ENCODE measurements at regions not wholly inside any gene's neighbourhood (a gene's known extent, or its start where the extent isn't known, plus 50 kb on each side); places are given as distances from the start of the nearest gene placed in this dataset.

DNA sequence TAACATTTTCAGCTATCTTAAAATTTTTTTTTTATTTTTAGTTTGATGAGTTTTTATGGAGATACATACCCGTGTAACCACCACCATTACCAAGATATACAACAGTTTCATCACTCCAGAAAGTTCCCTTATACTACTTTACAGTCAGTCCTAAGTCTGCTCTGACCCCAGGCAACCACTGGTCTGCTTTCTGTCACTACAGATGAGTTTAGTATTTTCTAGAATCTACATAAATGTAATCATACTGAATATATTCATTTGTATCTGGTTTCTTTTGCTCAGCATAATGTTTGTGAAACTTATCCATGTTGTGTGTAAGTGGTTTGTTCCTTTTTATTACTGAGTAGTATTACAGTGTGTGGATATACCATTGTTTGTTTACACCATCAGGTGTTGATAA lies 127.8 kb downstream of the GAS1 start:
- TF ChIP-seq, protein P1, sequence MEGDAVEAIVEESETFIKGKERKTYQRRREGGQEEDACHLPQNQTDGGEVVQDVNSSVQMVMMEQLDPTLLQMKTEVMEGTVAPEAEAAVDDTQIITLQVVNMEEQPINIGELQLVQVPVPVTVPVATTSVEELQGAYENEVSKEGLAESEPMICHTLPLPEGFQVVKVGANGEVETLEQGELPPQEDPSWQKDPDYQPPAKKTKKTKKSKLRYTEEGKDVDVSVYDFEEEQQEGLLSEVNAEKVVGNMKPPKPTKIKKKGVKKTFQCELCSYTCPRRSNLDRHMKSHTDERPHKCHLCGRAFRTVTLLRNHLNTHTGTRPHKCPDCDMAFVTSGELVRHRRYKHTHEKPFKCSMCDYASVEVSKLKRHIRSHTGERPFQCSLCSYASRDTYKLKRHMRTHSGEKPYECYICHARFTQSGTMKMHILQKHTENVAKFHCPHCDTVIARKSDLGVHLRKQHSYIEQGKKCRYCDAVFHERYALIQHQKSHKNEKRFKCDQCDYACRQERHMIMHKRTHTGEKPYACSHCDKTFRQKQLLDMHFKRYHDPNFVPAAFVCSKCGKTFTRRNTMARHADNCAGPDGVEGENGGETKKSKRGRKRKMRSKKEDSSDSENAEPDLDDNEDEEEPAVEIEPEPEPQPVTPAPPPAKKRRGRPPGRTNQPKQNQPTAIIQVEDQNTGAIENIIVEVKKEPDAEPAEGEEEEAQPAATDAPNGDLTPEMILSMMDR (IDR thresholded peaks at IDR 0.05) = no peak

DNA sequence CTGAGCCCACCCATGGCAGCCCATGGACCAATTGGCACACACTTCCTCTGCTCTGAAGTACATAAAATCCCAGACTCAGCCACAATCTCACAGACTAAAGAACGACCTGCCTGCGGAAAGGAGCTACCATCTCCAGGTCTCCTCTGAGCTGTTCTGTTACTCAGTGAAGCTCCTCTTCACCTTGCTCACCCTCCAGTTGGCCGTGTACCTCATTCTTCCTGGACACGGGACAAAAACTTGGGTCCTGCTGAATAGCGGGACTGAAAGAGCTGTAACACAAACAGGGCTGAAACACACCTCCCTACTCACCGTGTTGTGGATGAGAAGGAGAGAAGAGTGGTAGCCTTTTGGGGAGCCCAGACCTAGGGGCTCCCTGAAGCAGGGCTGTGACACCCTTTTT lies 128.7 kb downstream of the GAS1 start:
- TF ChIP-seq, protein P1 (IDR thresholded peaks at IDR 0.05) = no peak

DNA sequence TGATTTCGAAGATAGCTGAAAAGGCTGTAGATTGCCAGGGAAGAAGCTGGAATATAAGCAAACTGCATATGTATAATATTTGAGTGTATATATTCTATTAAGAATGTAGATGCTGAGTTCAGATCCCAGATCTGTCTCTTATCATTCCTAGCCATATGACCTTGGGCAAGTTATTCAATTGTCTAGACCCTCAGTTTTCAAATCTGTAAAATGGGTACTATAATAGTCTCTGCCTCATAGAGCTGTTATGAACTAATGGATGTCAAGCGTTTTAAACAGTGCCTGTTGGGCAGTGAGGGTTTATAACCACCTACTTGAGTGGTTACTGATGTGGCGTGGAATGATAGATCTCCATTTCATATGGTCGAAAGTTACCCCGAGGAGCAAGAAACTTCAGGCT lies 130.4 kb downstream of the GAS1 start:
- TF ChIP-seq, protein P1 (IDR thresholded peaks at IDR 0.05) = no peak

DNA sequence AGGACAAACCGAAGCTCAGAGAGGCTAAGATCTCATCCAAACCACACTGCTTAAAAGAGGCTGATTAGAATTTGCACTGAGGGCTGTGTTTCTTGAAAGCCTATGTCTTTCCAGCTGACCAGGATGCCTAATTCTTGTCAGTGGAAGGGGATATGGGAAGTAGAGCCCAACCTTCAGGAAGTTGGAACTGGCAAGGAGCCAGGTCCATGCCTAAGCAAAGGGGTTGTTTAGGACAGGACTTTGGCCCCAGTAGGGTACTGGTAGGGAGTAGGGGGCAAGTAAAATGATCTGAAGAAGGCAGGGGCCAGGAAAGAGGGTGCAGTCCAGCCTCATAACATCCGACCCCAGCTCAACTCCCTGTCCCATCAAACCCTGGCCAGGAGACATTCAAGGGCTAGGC lies 130.9 kb downstream of the GAS1 start:
- TF ChIP-seq, protein P1 (IDR thresholded peaks at IDR 0.05) = no peak

DNA sequence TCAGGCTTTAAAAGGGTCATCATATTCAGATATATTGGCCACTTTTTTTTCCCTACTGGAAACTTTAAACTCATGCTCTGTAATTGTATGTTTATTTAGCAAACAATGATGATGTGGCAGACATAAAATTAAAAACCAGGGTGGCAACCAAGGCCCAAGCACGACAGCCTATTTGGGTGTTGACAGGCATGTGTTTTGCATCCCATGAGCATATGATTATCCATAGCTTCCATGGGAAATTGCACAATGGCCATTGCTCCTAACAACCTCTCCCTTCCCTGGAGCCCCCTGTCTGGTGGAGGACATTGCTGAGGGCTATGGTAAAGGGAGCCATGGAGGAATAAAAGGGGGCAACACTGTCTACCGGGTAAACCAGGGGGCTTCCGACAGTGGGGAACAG lies 134.7 kb downstream of the GAS1 start:
- TF ChIP-seq, protein P1 (IDR thresholded peaks at IDR 0.05) = no peak

DNA sequence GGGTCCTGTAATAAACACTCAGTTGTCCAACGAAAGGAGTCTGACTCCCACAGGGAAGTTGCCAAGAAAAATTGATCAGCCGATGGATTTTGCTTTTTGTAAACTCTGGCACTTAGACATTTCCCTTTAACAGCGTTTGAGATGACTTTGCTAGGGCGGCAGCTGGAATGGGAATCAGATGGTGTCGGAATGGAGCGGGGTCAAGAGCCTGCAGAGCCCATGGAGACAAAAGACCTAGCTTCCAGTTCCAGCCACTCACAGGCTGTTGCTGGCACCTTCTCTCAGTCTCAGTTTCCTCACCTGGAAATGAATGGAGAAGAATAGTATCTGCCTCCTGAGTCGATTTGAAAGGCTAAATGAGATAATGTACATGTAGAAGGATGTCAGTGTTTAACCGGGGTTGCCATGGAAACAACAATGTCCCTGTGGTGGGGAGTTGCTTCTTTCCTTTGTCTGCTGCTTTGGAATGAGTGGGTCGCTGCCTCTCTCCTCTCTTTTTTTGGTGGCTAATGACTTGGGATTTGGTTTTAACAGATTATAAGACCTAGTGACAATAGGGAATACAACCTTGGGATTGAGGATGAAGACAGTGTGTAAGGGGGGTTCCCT lies 137.4 kb downstream of the GAS1 start:
- TF ChIP-seq, protein P1 (IDR thresholded peaks at IDR 0.05) = no peak

DNA sequence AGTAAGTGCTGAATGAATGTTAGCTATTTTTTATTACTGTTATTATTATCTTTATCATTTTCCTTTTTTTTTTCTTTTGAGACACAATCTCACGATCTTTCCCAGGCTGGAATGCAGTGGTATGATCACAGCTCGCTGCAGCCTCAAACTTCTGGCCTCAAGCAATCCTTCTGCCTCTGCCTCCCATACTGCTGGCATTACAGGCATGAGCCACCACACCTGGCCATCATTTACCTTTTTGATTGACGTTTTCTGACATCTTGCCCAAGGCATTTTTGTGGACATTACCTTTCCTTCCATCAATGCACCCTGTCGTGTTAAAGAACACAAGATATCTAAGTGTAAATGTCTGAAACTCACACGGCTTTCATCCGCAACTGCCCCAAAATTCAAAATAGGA lies 138.2 kb downstream of the GAS1 start:
- TF ChIP-seq, protein P1 (IDR thresholded peaks at IDR 0.05) = no peak
